ENCODE measurements at regions not wholly inside any gene's neighbourhood (a gene's known extent, or its start where the extent isn't known, plus 50 kb on each side); places are given as distances from the start of the nearest gene placed in this dataset.

DNA sequence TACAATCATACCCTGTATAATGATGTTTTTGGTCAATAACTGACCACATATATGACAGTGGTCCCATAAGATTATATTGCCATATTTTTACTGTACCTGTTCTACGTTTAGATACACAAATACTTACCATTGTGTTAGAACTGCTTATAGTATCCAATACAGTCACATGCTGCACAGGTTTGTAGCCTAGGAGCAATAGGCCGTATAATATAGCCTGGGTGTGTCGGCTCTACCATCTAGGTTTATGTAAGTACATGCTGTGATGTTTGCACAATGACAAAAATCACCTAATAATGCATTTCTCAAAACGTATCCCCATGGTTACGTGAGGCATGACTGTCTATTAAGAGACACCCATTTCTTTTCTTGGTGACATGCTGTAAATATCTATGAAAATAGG lies 55.0 kb upstream of the APCDD1 start:
- DNase-seq, result no peak

DNA sequence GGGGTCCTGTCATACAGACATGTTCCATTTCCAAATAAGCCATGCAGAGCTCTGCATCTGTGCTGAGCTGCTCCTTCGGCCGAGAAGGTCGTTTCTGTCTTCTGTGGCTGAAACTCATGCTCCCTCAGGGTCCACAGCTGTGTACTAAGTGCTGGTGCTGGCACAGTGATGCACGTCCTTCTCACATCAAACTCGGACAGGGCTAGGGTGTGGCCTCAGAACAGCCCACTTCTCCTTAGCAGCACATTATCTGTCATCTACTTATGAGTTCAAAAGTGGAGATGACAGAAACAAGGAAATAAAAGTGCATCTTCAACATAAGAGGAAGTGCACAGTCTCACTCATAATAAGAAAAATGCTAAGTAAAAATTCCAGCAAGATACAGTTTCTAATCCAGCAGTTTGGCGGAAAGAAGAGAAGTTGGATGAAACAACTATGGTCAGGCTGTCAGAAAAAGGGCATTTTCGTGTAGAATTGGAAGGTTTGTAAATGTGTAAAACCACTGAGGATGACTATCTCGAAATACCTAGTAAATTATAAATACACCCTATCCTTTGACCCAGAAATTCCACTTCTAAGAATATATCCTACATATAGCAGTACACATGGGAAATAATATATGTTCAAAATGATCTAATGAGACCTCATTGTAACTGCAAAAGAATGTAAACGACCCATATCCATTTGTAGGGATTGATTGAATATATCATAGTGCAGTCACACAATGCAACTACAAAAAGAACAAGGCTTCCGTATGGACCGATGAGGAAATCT lies 53.7 kb upstream of the APCDD1 start:
- DNase-seq, result peak; percentile 54 to 83 (median 72)

DNA sequence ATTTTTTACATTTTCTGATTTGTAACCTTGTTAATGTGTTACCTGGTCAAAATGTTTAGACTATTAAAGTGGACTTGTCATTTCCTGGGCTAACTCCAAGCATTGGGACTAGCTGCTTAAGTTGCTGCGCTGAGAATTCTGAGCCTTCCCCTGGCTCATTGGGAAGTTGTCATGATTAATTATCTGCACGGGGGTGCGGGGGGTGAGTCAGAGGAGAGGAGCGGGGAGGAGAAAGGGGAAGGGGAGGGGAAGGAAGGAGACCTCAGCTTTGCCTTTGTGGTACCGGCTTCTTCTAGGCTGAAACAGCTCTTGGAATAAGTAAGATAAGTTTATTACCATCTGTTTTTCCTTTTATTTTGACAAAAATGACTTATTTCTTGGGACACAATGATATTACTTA lies 52.9 kb upstream of the APCDD1 start:
- DNase-seq, result peak; percentile 56 to 71 (median 66)

DNA sequence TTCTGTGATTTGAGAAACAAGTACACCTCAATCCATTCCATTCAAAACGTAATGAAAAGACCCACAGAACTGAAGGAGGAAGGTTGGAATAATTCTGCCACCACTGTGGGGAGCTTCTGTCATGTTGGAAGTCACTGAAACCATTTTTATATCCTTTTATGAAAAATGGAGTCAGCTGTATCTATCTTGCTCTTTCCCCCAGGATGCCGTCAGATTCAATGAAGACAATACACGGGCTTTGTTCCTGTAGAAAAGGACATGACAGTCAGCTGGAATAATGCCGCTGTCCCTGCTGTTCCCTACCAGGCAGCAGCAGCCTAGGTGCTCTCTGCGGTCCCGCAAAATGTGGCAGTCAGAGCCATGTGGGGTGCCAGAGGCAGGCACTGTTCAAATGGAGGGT lies 52.5 kb upstream of the APCDD1 start:
- no peak for DNase-seq

DNA sequence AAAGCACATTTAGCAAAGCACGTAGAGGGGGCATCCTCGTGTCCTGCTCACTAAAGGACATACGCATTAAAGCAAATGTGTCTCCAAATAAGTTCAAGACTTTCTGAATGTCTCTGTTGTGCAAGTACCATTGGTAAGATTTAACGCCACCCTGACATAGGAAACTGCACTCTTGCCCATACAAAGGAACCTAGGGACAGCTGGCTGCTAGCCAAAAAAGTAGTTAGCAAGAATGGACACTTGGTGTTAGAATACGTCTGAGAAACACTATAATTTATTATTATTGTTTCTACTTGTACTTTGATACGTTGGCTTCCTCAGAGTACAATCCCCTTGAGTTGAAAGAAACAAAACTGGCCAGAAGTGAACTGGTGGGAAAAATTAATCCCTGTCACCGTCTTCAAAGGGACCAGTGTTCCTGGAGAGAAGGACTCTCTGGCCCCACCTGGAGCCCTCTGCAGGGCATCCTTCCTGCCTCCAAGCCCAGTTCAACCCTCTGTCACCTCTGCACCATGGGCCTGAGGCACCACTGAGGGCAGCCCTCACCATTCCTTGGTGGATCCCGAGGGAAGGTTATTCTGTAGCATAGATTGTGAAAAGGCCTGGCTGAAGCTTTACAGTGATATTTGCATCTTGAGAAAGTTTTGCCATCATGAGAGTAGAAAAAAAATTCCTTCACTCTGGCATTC lies 51.4 kb upstream of the APCDD1 start:
- peak in 1 of 4 experiments; percentile 26 for DNase-seq

DNA sequence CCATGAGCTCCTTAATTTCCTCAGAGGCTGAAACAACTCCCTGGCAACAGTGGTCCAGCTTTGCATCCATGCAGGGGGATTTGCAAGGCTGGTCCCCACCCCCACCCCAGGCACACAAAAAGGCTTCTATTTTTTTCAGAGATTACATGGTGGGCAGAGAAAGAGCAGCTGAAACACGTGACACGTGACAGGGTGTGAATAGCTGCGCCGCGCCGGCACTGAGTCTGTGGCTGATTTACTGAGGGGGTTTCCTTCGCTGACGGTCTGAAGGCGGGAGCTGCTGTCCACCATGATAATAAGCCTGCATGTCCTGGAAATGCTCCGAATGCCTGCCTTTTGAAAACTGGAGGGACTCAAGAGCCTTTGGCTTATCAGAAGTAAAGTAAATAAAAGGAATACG lies 50.7 kb upstream of the APCDD1 start:
- DNase-seq, result no peak

DNA sequence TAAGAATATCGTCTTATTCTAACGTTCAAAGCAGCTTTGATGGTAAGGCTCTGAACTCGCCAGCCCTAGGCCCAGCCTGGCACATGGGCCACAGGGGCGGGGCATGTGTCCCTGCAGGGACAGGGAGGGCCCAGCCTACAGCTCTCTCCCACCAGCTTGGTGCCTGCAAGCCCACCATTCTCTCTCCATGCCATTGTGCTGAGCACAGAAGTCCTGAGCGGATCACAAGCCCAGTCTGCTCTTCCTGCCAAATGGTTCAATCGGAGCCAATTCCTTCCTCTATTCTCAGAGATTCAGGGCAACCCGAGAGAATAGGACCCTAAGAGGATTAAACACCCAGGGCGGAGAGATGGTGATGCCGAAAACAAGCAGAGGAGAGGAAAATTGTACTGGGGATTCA lies 50.3 kb upstream of the APCDD1 start:
- no peak for DNase-seq
